Neural cell (in vitro differentiated cells): ENCODE measurements at regions not wholly inside any gene's neighbourhood (a gene's known extent, or its start where the extent isn't known, plus 50 kb on each side); places are given as distances from the start of the nearest gene placed in this dataset.

Source experiments
- H2AFZ ChIP-seq: fragments of 200-600, 300-800 bp; sonication (generic), shearing (Covaris generic); 2 replicates; pipeline ENCODE4 v1.6.0; 2014; ENCODE audit warnings: low read depth, mild to moderate bottlenecking, antibody characterized with exemption, low read length, moderate library complexity
- H3F3A ChIP-seq: fragments of 200-600 bp; shearing (Covaris generic); 2 replicates; pipeline ENCODE4 v1.6.1; 2016; ENCODE audit warnings: mild to moderate bottlenecking, moderate library complexity, mixed read lengths, antibody characterized with exemption, low read length; ENCODE audit not compliant: insufficient read depth, poor library complexity, severe bottlenecking
- H3K27ac ChIP-seq: fragments of 200-600, 300-800 bp; sonication (generic), shearing (Covaris generic); 2 replicates; pipeline ENCODE4 v1.5.1; 2014; ENCODE audit warnings: mild to moderate bottlenecking, low read length, moderate library complexity
- H3K27me3 ChIP-seq: fragments of 300-800, 200-600 bp; sonication (generic), shearing (Covaris generic); 2 replicates; pipeline ENCODE4 v1.6.0; 2014; ENCODE audit warnings: mild to moderate bottlenecking, low read depth, low read length, moderate library complexity; ENCODE audit not compliant: insufficient read depth
- H3K36me3 ChIP-seq: fragments of 300-800, 200-600 bp; sonication (generic), shearing (Covaris generic); 2 replicates; pipeline ENCODE4 v1.5.1; 2014; ENCODE audit warnings: mild to moderate bottlenecking, antibody characterized with exemption, low read length, moderate library complexity; ENCODE audit not compliant: insufficient read depth
- H3K4me2 ChIP-seq: fragments of 300-800, 200-600 bp; sonication (generic), shearing (Covaris generic); 2 replicates; pipeline ENCODE4 v1.6.0; 2014; ENCODE audit warnings: mild to moderate bottlenecking, low read length
- H3K4me3 ChIP-seq: fragments of 300-800, 200-600 bp; sonication (generic), shearing (Covaris generic); 2 replicates; pipeline ENCODE4 v1.5.1; 2014; ENCODE audit warnings: mild to moderate bottlenecking, low read length, moderate library complexity
- H3K79me2 ChIP-seq: fragments of 200-600 bp; shearing (Covaris generic); replicated peaks from 2 replicates; pipeline ENCODE4 v1.6.0; 2014; ENCODE audit warnings: mild to moderate bottlenecking, low read length, moderate library complexity; ENCODE audit not compliant: insufficient read depth
- H3K9ac ChIP-seq: fragments of 300-800, 200-600 bp; sonication (generic), shearing (Covaris generic); 2 replicates; pipeline ENCODE4 v1.6.1; 2016; ENCODE audit warnings: mild to moderate bottlenecking, low read length, mixed read lengths
- H3K9me2 ChIP-seq: fragments of 200-600 bp; shearing (Covaris generic); 2 replicates; pipeline ENCODE4 v1.6.1; 2016; ENCODE audit warnings: mild to moderate bottlenecking, low read length, mixed read lengths; ENCODE audit not compliant: insufficient read depth
- H3K9me3 ChIP-seq: fragments of 200-600, 300-800 bp; sonication (generic), shearing (Covaris generic); 2 replicates; pipeline ENCODE4 v1.6.1; 2016; ENCODE audit warnings: mild to moderate bottlenecking, mixed run types, low read length, moderate library complexity, mixed read lengths
- H4K20me1 ChIP-seq: fragments of 200-600 bp; shearing (Covaris generic); 2 replicates; pipeline ENCODE4 v1.6.1; 2016; ENCODE audit warnings: mild to moderate bottlenecking, mixed run types; ENCODE audit not compliant: insufficient read depth
- EP300 ChIP-seq: fragments of 450-650 bp; conservative IDR thresholded peaks from 2 replicates; pipeline ENCODE4 v1.6.1; 2014; ENCODE audit warnings: antibody characterized with exemption, mild to moderate bottlenecking, moderate library complexity; ENCODE audit not compliant: poor library complexity, severe bottlenecking
- EZH2 ChIP-seq: fragments of 200-600, 300-800 bp; shearing (Covaris generic), sonication (generic); IDR thresholded peaks from 2 replicates; pipeline ENCODE4 v1.6.1; 2014; ENCODE audit warnings: antibody characterized with exemption, low read length, borderline replicate concordance, mild to moderate bottlenecking; ENCODE audit not compliant: insufficient read depth, poor library complexity, severe bottlenecking
- MXI1 ChIP-seq: fragments of 450-650 bp; conservative IDR thresholded peaks from 2 replicates; pipeline ENCODE4 v1.6.1; 2014; ENCODE audit warnings: antibody characterized with exemption, mild to moderate bottlenecking; ENCODE audit not compliant: poor library complexity, severe bottlenecking
- POLR2AphosphoS5 ChIP-seq: IDR thresholded peaks from 2 replicates; pipeline ENCODE4 v1.6.1; 2012
- RAD21 ChIP-seq: fragments of 450-650 bp; conservative IDR thresholded peaks from 2 replicates; pipeline ENCODE4 v1.6.1; 2014; ENCODE audit warnings: antibody characterized with exemption, mild to moderate bottlenecking, moderate library complexity
- SMC3 ChIP-seq: fragments of 450-650 bp; conservative IDR thresholded peaks from 2 replicates; pipeline ENCODE4 v1.6.1; 2014; ENCODE audit warnings: antibody characterized with exemption, mild to moderate bottlenecking, moderate library complexity; ENCODE audit not compliant: poor library complexity
- TAF1 ChIP-seq: IDR thresholded peaks from 2 replicates; pipeline ENCODE4 v1.6.1; 2012; ENCODE audit warnings: low read depth
- TF ChIP-seq, protein P1 (sequence below): IDR thresholded peaks from 2 replicates; pipeline ENCODE4 v1.6.1; 2012; ENCODE audit warnings: borderline replicate concordance
- TF ChIP-seq, protein P2 (sequence below): fragments of 450-650 bp; IDR thresholded peaks from 2 replicates; pipeline ENCODE4 v1.5.1; 2014; ENCODE audit warnings: antibody characterized with exemption, mild to moderate bottlenecking, moderate library complexity; ENCODE audit not compliant: poor library complexity, severe bottlenecking

DNA sequence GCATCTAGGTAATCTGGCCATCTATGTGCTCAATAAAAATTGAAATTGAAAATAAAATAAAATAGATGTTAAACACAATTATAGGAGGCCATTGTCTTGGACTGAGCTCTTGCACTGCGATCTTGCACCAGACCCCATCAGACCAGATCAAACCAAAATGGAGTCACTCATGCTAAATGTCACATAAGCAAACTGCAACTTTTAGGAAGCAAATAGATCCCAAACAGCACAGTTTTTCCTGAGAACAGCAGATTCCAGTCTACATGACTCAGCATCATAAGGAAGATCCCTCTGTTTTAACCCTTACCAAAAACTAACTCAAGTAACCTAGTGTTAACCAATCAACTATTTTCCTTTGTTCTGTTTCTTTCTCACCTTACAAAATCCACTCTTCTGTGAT lies 57.7 kb upstream of the LRP1B start:
- H3K9me2 ChIP-seq = no peaks in the 10 kb centered on the region

DNA sequence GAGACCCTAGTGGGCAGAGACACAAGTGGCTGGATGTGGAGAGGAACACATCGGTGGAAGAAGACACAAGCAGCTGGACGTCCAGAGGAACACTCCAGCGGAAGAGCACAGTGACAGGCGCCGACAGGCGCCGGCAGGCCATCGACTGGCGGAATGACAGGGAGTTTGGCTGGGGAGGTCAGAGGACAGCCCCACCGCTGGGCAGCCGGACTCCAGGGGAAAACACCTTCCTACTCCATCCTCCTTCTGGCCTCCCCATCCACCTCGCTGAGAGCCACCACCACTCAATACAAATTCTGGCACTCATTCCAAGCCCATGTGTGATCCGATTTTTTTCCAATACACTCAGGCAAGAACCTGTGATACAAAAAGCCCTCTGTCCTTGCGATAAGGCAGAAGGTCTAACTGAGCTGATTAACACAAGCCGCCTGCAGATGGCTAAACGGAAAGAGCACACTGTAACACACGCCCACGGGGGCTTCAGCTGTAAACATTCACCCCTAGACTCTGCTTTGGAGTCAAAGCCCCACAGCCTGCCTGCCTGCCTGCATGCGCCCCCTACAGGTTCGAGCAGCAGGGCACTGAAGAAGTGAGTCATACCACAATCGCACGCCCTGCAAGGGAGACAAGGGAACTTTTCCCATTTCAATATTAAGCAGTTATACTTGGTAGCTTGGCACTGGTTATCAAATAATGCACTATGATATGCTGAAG lies 50.2 kb upstream of the LRP1B start:
- Histone ChIP-seq H2AFZ (no peak overlapping the region), H3K9ac (no peak overlapping the region), H3K36me3 (no peaks in the 10 kb centered on the region), H3K9me2 (no peaks in the 10 kb centered on the region), H3F3A (no peaks in the 10 kb centered on the region), H3K79me2 (no peaks in the 10 kb centered on the region), H4K20me1 (no peaks in the 10 kb centered on the region), H3K27ac (no peak overlapping the region), H3K27me3 (no peaks in the 10 kb centered on the region), H3K4me2 (no peak overlapping the region), H3K9me3 (no peaks in the 10 kb centered on the region), H3K4me3 (no peak overlapping the region)
- no peak for TF ChIP-seq MXI1
- no peak for TF ChIP-seq POLR2AphosphoS5
- TF ChIP-seq EZH2 = no peak
- TF ChIP-seq, protein P1, sequence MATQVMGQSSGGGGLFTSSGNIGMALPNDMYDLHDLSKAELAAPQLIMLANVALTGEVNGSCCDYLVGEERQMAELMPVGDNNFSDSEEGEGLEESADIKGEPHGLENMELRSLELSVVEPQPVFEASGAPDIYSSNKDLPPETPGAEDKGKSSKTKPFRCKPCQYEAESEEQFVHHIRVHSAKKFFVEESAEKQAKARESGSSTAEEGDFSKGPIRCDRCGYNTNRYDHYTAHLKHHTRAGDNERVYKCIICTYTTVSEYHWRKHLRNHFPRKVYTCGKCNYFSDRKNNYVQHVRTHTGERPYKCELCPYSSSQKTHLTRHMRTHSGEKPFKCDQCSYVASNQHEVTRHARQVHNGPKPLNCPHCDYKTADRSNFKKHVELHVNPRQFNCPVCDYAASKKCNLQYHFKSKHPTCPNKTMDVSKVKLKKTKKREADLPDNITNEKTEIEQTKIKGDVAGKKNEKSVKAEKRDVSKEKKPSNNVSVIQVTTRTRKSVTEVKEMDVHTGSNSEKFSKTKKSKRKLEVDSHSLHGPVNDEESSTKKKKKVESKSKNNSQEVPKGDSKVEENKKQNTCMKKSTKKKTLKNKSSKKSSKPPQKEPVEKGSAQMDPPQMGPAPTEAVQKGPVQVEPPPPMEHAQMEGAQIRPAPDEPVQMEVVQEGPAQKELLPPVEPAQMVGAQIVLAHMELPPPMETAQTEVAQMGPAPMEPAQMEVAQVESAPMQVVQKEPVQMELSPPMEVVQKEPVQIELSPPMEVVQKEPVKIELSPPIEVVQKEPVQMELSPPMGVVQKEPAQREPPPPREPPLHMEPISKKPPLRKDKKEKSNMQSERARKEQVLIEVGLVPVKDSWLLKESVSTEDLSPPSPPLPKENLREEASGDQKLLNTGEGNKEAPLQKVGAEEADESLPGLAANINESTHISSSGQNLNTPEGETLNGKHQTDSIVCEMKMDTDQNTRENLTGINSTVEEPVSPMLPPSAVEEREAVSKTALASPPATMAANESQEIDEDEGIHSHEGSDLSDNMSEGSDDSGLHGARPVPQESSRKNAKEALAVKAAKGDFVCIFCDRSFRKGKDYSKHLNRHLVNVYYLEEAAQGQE = no peak
- no peak for TF ChIP-seq EP300
- no peak for TF ChIP-seq TAF1
- no peak for TF ChIP-seq RAD21
- TF ChIP-seq SMC3 = no peak
- TF ChIP-seq, protein P2, sequence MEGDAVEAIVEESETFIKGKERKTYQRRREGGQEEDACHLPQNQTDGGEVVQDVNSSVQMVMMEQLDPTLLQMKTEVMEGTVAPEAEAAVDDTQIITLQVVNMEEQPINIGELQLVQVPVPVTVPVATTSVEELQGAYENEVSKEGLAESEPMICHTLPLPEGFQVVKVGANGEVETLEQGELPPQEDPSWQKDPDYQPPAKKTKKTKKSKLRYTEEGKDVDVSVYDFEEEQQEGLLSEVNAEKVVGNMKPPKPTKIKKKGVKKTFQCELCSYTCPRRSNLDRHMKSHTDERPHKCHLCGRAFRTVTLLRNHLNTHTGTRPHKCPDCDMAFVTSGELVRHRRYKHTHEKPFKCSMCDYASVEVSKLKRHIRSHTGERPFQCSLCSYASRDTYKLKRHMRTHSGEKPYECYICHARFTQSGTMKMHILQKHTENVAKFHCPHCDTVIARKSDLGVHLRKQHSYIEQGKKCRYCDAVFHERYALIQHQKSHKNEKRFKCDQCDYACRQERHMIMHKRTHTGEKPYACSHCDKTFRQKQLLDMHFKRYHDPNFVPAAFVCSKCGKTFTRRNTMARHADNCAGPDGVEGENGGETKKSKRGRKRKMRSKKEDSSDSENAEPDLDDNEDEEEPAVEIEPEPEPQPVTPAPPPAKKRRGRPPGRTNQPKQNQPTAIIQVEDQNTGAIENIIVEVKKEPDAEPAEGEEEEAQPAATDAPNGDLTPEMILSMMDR = no peak

More for the DNA sequence above, 57.7 kb upstream of the LRP1B start:
- H4K20me1 ChIP-seq = no peaks in the 10 kb centered on the region
- no peak overlapping the region for H3K4me3 ChIP-seq
- no peaks in the 10 kb centered on the region for H3K79me2 ChIP-seq
- H3K27me3 ChIP-seq = no peaks in the 10 kb centered on the region
- no peak overlapping the region for H3K9ac ChIP-seq
- no peak overlapping the region for H3K27ac ChIP-seq
- no peaks in the 10 kb centered on the region for H3K9me3 ChIP-seq
- H2AFZ ChIP-seq = no peak overlapping the region
- H3K4me2 ChIP-seq = no peak overlapping the region
- no peaks in the 10 kb centered on the region for H3K36me3 ChIP-seq
- TF ChIP-seq POLR2AphosphoS5 = no peak
- TF ChIP-seq EZH2 = no peak
- TF ChIP-seq, protein P2 = no peak
- TF ChIP-seq EP300 = no peak
- no peak for TF ChIP-seq MXI1
- no peak for TF ChIP-seq SMC3
- TF ChIP-seq, protein P1 = no peak
- TF ChIP-seq TAF1 = no peak
- no peak for TF ChIP-seq RAD21
- no peaks in the 10 kb centered on the region for H3F3A ChIP-seq
